GM23248 (cell line): ENCODE measurements at regions not wholly inside any gene's neighbourhood (a gene's known extent, or its start where the extent isn't known, plus 50 kb on each side); places are given as distances from the start of the nearest gene placed in this dataset.

Experiments used
- DNase-seq: peaks from one replicate; pipeline ENCODE4 v3.0.0-alpha.2; 2015
- H2AFZ ChIP-seq: fragments of 200-600 bp; sonication (generic); 2 replicates; pipeline ENCODE4 v1.6.1; 2016; ENCODE audit warnings: antibody characterized with exemption
- H3F3A ChIP-seq: fragments of 200-600 bp; sonication (generic); 2 replicates; pipeline ENCODE4 v1.6.1; 2016; ENCODE audit warnings: mild to moderate bottlenecking, antibody characterized with exemption, mixed run types; ENCODE audit not compliant: insufficient read depth
- H3K27ac ChIP-seq: fragments of 200-600 bp; sonication (generic); 2 replicates; pipeline ENCODE4 v1.5.1; 2016; ENCODE audit warnings: mild to moderate bottlenecking
- H3K27me3 ChIP-seq: fragments of 200-600 bp; sonication (generic); replicated peaks from 2 replicates; pipeline ENCODE4 v1.6.1; 2016; ENCODE audit warnings: mild to moderate bottlenecking; ENCODE audit not compliant: insufficient read depth
- H3K36me3 ChIP-seq: fragments of 200-600 bp; sonication (generic); 2 replicates; pipeline ENCODE4 v1.6.1; 2016; ENCODE audit warnings: low read depth, mild to moderate bottlenecking
- H3K4me1 ChIP-seq: fragments of 200-600 bp; sonication (generic); 2 replicates; pipeline ENCODE4 v1.6.1; 2016; ENCODE audit warnings: mild to moderate bottlenecking; ENCODE audit not compliant: insufficient read depth
- H3K4me2 ChIP-seq: fragments of 200-600 bp; sonication (generic); one replicate; pipeline ENCODE4 v1.6.1; 2016; ENCODE audit warnings: mild to moderate bottlenecking; ENCODE audit not compliant: unreplicated experiment
- H3K4me3 ChIP-seq: fragments of 200-600 bp; sonication (generic); 2 replicates; pipeline ENCODE4 v1.5.1; 2016; ENCODE audit warnings: mild to moderate bottlenecking
- H3K79me2 ChIP-seq: fragments of 200-600 bp; sonication (generic); 2 replicates; pipeline ENCODE4 v1.6.1; 2016; ENCODE audit warnings: mild to moderate bottlenecking; ENCODE audit not compliant: insufficient read depth
- H3K9ac ChIP-seq: fragments of 200-600 bp; sonication (generic); 2 replicates; pipeline ENCODE4 v1.6.1; 2016; ENCODE audit warnings: mild to moderate bottlenecking
- H3K9me2 ChIP-seq: fragments of 200-600 bp; sonication (generic); 2 replicates; pipeline ENCODE4 v1.6.1; 2016; ENCODE audit warnings: mixed run types, mild to moderate bottlenecking, moderate library complexity; ENCODE audit not compliant: insufficient read depth
- H3K9me3 ChIP-seq: fragments of 200-600 bp; sonication (generic); one replicate; pipeline ENCODE4 v1.6.1; 2017; ENCODE audit warnings: low read depth
- H4K20me1 ChIP-seq: fragments of 200-600 bp; sonication (generic); 2 replicates; pipeline ENCODE4 v1.6.0; 2016; ENCODE audit not compliant: insufficient read depth
- EZH2 ChIP-seq: fragments of 200-600 bp; sonication (generic); IDR thresholded peaks from 2 replicates; pipeline ENCODE4 v1.6.1; 2018; ENCODE audit warnings: antibody characterized with exemption, mild to moderate bottlenecking; ENCODE audit not compliant: insufficient read depth, poor library complexity, severe bottlenecking
- EZH2phosphoT487 ChIP-seq: fragments of 200-600 bp; sonication (generic); IDR thresholded peaks from 2 replicates; pipeline ENCODE4 v1.6.1; 2018; ENCODE audit warnings: antibody characterized with exemption, moderate library complexity, mild to moderate bottlenecking, low read depth; ENCODE audit not compliant: insufficient read depth
- WGBS, 2 experiments: methylation state at CpG; one replicate each; pipeline ENCODE4 v1.1.6; 2015 to 2017; ENCODE audit warnings: low lambda C conversion rate in 2 of 2, low coverage in 1 of 2; ENCODE audit errors: missing lambda C conversion rate in 2 of 2; 5-methylcytosine and 5-hydroxymethylcytosine counted together
- in situ Hi-C: fragments of 300-500 bp; cut with MboI; formaldehyde crosslinking; loops from 2 replicates; pipeline ENCODE4 v1.15.0; 2020

- H3K36me3 ChIP-seq: no peaks in the 10 kb centered on the region
- no peak for DNase-seq
- no peak overlapping the region for H3K4me3 ChIP-seq
- H3K27me3 ChIP-seq: no peaks in the 10 kb centered on the region
- in situ Hi-C loops: no loop called here
- TF ChIP-seq EZH2 (no peak), EZH2phosphoT487 (no peak)
- no peaks in the 10 kb centered on the region for H3K79me2 ChIP-seq
- H4K20me1 ChIP-seq: no peaks in the 10 kb centered on the region
- H2AFZ ChIP-seq: no peak overlapping the region
- H3K9me2 ChIP-seq: no peaks in the 10 kb centered on the region
- H3K9ac ChIP-seq: no peak overlapping the region
- no peak overlapping the region for H3K27ac ChIP-seq
- H3K4me1 ChIP-seq: no peaks in the 10 kb centered on the region
- no peak overlapping the region for H3K4me2 ChIP-seq
- H3K9me3 ChIP-seq: no peaks in the 10 kb centered on the region
- 61 to 69% methylated on average over 1 of the region's 1 CpG for WGBS, 2 experiments
- H3F3A ChIP-seq: no peaks in the 10 kb centered on the region
Measured at GRCh38 chr17:55883149-55883548, 132.3 kb downstream of the PCTP start.

GRCh38 chr17:55887531-55887930 lies 136.7 kb downstream of the PCTP start:
- no peaks in the 10 kb centered on the region for H3K4me1 ChIP-seq
- H3K9me2 ChIP-seq: no peaks in the 10 kb centered on the region
- in situ Hi-C loops: no loop called here
- H3K27me3 ChIP-seq: no peaks in the 10 kb centered on the region
- no peaks in the 10 kb centered on the region for H3K36me3 ChIP-seq
- no peak overlapping the region for H3K27ac ChIP-seq
- H3K79me2 ChIP-seq: no peaks in the 10 kb centered on the region
- DNase-seq: no peak
- H3F3A ChIP-seq: no peaks in the 10 kb centered on the region
- 14 to 27% methylated on average over 3 of the region's 3 CpGs for WGBS, 2 experiments
- no peaks in the 10 kb centered on the region for H4K20me1 ChIP-seq
- no peak for TF ChIP-seq EZH2phosphoT487
- TF ChIP-seq EZH2: no peak
- H2AFZ ChIP-seq: no peak overlapping the region
- no peaks in the 10 kb centered on the region for H3K9me3 ChIP-seq
- no peak overlapping the region for H3K4me3 ChIP-seq
- H3K9ac ChIP-seq: no peak overlapping the region
- no peak overlapping the region for H3K4me2 ChIP-seq

GRCh38 chr17:55889271-55889670 lies 138.4 kb downstream of the PCTP start:
- in situ Hi-C loops: no loop called here
- no peaks in the 10 kb centered on the region for H3K79me2 ChIP-seq
- no peaks in the 10 kb centered on the region for H3K9me3 ChIP-seq
- no peaks in the 10 kb centered on the region for H3K9me2 ChIP-seq
- no peak overlapping the region for H3K4me3 ChIP-seq
- H3K9ac ChIP-seq: no peak overlapping the region
- H3K36me3 ChIP-seq: no peaks in the 10 kb centered on the region
- H3F3A ChIP-seq: no peaks in the 10 kb centered on the region
- no peak for DNase-seq
- no peaks in the 10 kb centered on the region for H3K27me3 ChIP-seq
- no peaks in the 10 kb centered on the region for H4K20me1 ChIP-seq
- no peak overlapping the region for H3K4me2 ChIP-seq
- 11 to 19% methylated on average over 1 of the region's 1 CpG for WGBS, 2 experiments
- no peak overlapping the region for H3K27ac ChIP-seq
- H2AFZ ChIP-seq: no peak overlapping the region
- no peaks in the 10 kb centered on the region for H3K4me1 ChIP-seq
- no peak for TF ChIP-seq EZH2phosphoT487
- no peak for TF ChIP-seq EZH2

- Histone ChIP-seq H3K9me3 (no peaks in the 10 kb centered on the region), H3K79me2 (no peaks in the 10 kb centered on the region), H3K4me2 (no peak overlapping the region), H2AFZ (no peak overlapping the region), H3K36me3 (no peaks in the 10 kb centered on the region), H3K4me3 (no peak overlapping the region), H3K4me1 (no peaks in the 10 kb centered on the region), H4K20me1 (no peaks in the 10 kb centered on the region), H3K9ac (no peak overlapping the region), H3K9me2 (no peaks in the 10 kb centered on the region), H3F3A (no peaks in the 10 kb centered on the region), H3K27ac (no peak overlapping the region), H3K27me3 (no peaks in the 10 kb centered on the region)
- 50 to 51% methylated on average over 5 of the region's 5 CpGs for WGBS, 2 experiments
- no peak for TF ChIP-seq EZH2phosphoT487
- no peak for TF ChIP-seq EZH2
- in situ Hi-C loops: no loop called here
- no peak for DNase-seq
Measured at GRCh38 chr17:55895112-55895759, 144.4 kb downstream of the PCTP start.

- Histone ChIP-seq H3K79me2 (no peaks in the 10 kb centered on the region), H3K36me3 (no peaks in the 10 kb centered on the region), H3K27me3 (no peaks in the 10 kb centered on the region), H2AFZ (no peak overlapping the region), H3K4me2 (no peak overlapping the region), H3K4me3 (no peak overlapping the region), H4K20me1 (no peaks in the 10 kb centered on the region), H3K4me1 (no peaks in the 10 kb centered on the region), H3K9ac (no peak overlapping the region), H3K9me3 (no peaks in the 10 kb centered on the region), H3K27ac (no peak overlapping the region), H3F3A (no peaks in the 10 kb centered on the region), H3K9me2 (no peaks in the 10 kb centered on the region)
- WGBS, 2 experiments: 23 to 25% methylated on average over 4 of the region's 4 CpGs
- in situ Hi-C loops: no loop called here
- no peak for DNase-seq
- TF ChIP-seq EZH2phosphoT487 (no peak), EZH2 (no peak)
Measured at GRCh38 chr17:55897301-55897700, 146.4 kb downstream of the PCTP start.
